ENCODE measurements at regions not wholly inside any gene's neighbourhood (a gene's known extent, or its start where the extent isn't known, plus 50 kb on each side); places are given as distances from the start of the nearest gene placed in this dataset.
"Not testable (repeated sequence)": the region's sequence is repeated elsewhere in the genome, so short reads cannot be mapped to it uniquely, and the experiment has no call there.

GRCh38 chr6:86681140-86681539, 256.2 kb upstream of the HTR1E start:
- not testable (repeated sequence) for TF ChIP-seq CTCF, POLR2A (IDR thresholded peaks at IDR 0.05)
